ENCODE measurements at regions not wholly inside any gene's neighbourhood (a gene's known extent, or its start where the extent isn't known, plus 50 kb on each side); places are given as distances from the start of the nearest gene placed in this dataset.

DNA sequence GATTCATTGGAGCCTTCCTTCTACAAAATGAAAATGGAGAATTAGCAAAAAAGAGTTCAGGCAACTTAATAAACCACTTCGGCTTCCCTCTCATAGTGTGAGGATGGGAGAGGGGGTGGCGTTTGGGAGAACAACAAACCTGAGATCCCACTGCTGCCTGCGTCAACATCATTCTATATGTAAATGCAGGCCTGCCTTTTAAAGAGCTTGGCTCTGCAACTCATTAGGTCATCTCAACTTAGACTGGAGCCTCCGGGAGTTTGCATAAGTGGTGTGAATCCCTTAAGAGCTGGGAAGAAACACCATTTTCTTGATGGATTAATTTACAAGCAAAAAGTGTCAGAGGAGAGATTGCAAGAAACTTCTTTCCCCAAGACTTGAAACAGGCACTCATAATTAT is 127.6 kb upstream of the DAB1 start (continued):
- TF ChIP-seq HDAC1 (IDR thresholded peaks at IDR 0.05) (no peak), ZNF699 (CRISPR knock-in tag; IDR thresholded peaks at IDR 0.05; ENCODE audit: insufficient replicate concordance) (no peak), ETV5 (CRISPR knock-in tag; IDR thresholded peaks at IDR 0.05; ENCODE audit: low read depth) (no peak), PURB (CRISPR knock-in tag; IDR thresholded peaks at IDR 0.05; ENCODE audit: low read depth) (no peak)

DNA sequence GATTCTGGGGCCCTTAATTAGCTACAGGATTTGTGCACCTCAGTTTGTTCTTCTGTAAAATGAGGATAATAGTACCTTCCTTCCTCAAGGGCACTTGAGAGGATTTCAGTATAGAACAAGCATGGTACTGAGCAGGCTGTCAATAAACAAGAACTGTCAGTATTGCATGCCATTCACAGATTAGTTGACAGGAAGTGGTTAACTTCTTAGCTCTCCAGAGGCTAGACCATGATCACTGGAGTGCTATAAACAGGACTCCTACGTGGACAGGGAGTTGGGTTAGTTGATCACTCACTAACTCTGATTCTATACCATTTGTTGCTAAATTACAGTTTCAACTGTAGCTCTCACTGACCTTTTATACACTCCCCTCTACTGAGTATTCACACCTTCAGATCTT is 126.2 kb upstream of the DAB1 start:
- no peak for ATAC-seq
- POLR2A ChIA-PET, result interaction anchor here (0.7 kb wide), 1 partner anchor 500 kb away, joined by 3 read pairs; no protein-coding TSS in a partner anchor
- Histone ChIP-seq H2AFZ (ENCODE audit: low read depth, low read length) (no peak overlapping the region), H3K79me2 (ENCODE audit: control insufficient read depth, insufficient read depth, low read length) (no peaks in the 10 kb centered on the region), H3K36me3 (ENCODE audit: control insufficient read depth, insufficient read depth, low read length) (no peaks in the 10 kb centered on the region), H3K27ac (ENCODE audit: extremely low read depth, low read depth, low read length) (no peak overlapping the region), H3K9me1 (ENCODE audit: control insufficient read depth, insufficient read depth, low read length) (no peaks in the 10 kb centered on the region), H3K4me1 (replicated peaks in 1 of 2; ENCODE audit: control insufficient read depth in 2 of 2, insufficient read depth in 2 of 2, low read length in 2 of 2) (no peaks in the 10 kb centered on the region), H4K20me1 (replicated peaks; ENCODE audit: control insufficient read depth, insufficient read depth, low read length) (no peaks in the 10 kb centered on the region), H3K4me2 (ENCODE audit: insufficient read depth, low read length) (no peak overlapping the region), H3K27me3 (ENCODE audit: control insufficient read depth in 2 of 2, insufficient read depth in 2 of 2, low read length in 2 of 2) (no peaks in the 10 kb centered on the region), H3K9me3 (replicated peaks; ENCODE audit: control insufficient read depth, insufficient read depth, low read depth, low read length) (no peaks in the 10 kb centered on the region), H3K9ac (ENCODE audit: insufficient read depth in 1 of 2, low read depth in 2 of 2, low read length in 2 of 2) (no peak overlapping the region), H3K4me3 (no peak overlapping the region)
- no peak for FAIRE-seq
- CTCF ChIA-PET (ENCODE audit: low intra/inter-chr PET ratio), result no interaction called here
- in situ Hi-C loops (cut with MboI), result no loop called here
- no peak for DNase-seq (ENCODE audit: extremely low read depth in 1 of 4, low spot score in 3 of 4)
- intact Hi-C loops (cut with micrococcal nuclease), result no loop called here
- 0% methylated on average over 1 of the region's 1 CpG for WGBS (ENCODE audit: insufficient coverage, low coverage, missing lambda C conversion rate)
- BruUV-seq (replicated peaks), result no TSS peak
- no peak for TF ChIP-seq FOXP4 (CRISPR knock-in tag; IDR thresholded peaks at IDR 0.05; ENCODE audit: borderline replicate concordance)
- TF ChIP-seq MTA1 (IDR thresholded peaks at IDR 0.05; ENCODE audit: borderline replicate concordance), result no peak
- no peak for TF ChIP-seq TCF3 (CRISPR knock-in tag; IDR thresholded peaks at IDR 0.05)
- TF ChIP-seq, protein P1, sequence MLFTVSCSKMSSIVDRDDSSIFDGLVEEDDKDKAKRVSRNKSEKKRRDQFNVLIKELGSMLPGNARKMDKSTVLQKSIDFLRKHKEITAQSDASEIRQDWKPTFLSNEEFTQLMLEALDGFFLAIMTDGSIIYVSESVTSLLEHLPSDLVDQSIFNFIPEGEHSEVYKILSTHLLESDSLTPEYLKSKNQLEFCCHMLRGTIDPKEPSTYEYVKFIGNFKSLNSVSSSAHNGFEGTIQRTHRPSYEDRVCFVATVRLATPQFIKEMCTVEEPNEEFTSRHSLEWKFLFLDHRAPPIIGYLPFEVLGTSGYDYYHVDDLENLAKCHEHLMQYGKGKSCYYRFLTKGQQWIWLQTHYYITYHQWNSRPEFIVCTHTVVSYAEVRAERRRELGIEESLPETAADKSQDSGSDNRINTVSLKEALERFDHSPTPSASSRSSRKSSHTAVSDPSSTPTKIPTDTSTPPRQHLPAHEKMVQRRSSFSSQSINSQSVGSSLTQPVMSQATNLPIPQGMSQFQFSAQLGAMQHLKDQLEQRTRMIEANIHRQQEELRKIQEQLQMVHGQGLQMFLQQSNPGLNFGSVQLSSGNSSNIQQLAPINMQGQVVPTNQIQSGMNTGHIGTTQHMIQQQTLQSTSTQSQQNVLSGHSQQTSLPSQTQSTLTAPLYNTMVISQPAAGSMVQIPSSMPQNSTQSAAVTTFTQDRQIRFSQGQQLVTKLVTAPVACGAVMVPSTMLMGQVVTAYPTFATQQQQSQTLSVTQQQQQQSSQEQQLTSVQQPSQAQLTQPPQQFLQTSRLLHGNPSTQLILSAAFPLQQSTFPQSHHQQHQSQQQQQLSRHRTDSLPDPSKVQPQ (CRISPR knock-in tag; IDR thresholded peaks at IDR 0.05; ENCODE audit: borderline replicate concordance), result no peak
- TF ChIP-seq BCLAF1 (IDR thresholded peaks at IDR 0.05; ENCODE audit: borderline replicate concordance in 1 of 2, control insufficient read depth in 1 of 2, low read depth in 2 of 2, low read length in 1 of 2), result no peak
- no peak for TF ChIP-seq MAFG (tag; conservative IDR thresholded peaks at IDR 0.05)
- no peak for TF ChIP-seq ZNF12 (CRISPR knock-in tag; IDR thresholded peaks at IDR 0.05)
- TF ChIP-seq RBM25 (IDR thresholded peaks at IDR 0.05; ENCODE audit: low read depth, low read length, severe bottlenecking), result no peak

All from K562 (cell line).